ENCODE measurements at regions not wholly inside any gene's neighbourhood (a gene's known extent, or its start where the extent isn't known, plus 50 kb on each side); places are given as distances from the start of the nearest gene placed in this dataset.

DNA sequence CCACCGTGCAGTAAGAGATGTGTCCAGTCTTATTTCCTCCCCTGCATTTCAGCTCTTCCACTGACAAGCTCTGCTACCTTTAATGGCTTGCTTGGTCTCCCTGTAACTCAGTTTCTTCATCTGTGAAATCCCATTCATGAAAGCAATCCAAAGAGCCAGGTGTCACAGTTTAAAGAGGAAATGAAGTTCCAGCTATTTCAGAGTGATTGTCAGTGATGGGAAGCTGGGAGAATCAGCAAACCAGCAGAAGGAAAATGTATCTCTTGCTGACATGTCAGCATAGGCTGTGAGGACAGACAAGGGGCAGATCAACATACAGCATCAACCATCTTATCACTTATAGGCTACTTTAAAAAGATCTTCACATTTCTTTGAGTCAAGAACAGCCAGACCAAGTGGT lies 445.3 kb downstream of the ADRA2A start (continued):
- TF ChIP-seq, protein P1, sequence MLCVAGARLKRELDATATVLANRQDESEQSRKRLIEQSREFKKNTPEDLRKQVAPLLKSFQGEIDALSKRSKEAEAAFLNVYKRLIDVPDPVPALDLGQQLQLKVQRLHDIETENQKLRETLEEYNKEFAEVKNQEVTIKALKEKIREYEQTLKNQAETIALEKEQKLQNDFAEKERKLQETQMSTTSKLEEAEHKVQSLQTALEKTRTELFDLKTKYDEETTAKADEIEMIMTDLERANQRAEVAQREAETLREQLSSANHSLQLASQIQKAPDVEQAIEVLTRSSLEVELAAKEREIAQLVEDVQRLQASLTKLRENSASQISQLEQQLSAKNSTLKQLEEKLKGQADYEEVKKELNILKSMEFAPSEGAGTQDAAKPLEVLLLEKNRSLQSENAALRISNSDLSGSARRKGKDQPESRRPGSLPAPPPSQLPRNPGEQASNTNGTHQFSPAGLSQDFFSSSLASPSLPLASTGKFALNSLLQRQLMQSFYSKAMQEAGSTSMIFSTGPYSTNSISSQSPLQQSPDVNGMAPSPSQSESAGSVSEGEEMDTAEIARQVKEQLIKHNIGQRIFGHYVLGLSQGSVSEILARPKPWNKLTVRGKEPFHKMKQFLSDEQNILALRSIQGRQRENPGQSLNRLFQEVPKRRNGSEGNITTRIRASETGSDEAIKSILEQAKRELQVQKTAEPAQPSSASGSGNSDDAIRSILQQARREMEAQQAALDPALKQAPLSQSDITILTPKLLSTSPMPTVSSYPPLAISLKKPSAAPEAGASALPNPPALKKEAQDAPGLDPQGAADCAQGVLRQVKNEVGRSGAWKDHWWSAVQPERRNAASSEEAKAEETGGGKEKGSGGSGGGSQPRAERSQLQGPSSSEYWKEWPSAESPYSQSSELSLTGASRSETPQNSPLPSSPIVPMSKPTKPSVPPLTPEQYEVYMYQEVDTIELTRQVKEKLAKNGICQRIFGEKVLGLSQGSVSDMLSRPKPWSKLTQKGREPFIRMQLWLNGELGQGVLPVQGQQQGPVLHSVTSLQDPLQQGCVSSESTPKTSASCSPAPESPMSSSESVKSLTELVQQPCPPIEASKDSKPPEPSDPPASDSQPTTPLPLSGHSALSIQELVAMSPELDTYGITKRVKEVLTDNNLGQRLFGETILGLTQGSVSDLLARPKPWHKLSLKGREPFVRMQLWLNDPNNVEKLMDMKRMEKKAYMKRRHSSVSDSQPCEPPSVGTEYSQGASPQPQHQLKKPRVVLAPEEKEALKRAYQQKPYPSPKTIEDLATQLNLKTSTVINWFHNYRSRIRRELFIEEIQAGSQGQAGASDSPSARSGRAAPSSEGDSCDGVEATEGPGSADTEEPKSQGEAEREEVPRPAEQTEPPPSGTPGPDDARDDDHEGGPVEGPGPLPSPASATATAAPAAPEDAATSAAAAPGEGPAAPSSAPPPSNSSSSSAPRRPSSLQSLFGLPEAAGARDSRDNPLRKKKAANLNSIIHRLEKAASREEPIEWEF (IDR thresholded peaks at IDR 0.05; ENCODE audit: insufficient replicate concordance, low read depth, low read length): no peak

DNA sequence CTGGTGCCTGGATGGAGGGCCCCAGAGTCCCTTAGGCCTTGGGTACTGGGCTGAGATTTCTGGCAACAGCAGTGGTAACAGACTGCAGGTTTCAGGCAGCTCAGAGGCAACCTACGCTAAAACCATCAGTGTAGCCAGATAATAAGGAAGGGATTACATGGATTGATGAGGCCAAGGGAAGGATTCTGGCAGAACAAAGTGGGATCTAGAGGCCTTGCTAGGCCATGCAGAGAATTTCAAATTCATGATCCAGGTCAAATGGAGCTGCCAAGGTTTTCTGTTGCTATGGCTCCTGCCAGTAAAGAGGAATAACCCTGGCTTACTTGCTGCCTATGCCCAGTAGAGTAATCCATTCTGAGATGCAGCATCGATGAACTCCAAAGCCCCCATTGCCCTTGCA lies 445.7 kb downstream of the ADRA2A start:
- no peak overlapping the region for H3K4me2 ChIP-seq (ENCODE audit: control insufficient read depth, insufficient read depth)
- SMC1A ChIA-PET (ENCODE audit: uncharacterized antibody, unreplicated experiment): no interaction called here

More for the DNA sequence above, 445.7 kb downstream of the ADRA2A start:
- ChIA-PET CTCF (no interaction called here), RAD21 (ENCODE audit: unreplicated experiment) (no interaction called here), POLR2A (no interaction called here)
- FAIRE-seq (no peak), DNase-seq (ENCODE audit: low read depth, low spot score) (no peak), ATAC-seq (no peak)
- in situ Hi-C loops (cut with MboI) (no loop called here), intact Hi-C loops (cut with micrococcal nuclease; ENCODE audit: unreplicated experiment) (no loop called here)
- Histone ChIP-seq H2AFZ (ENCODE audit: control insufficient read depth, low read depth, low read length) (no peak overlapping the region), H4K20me1 (ENCODE audit: control insufficient read depth, insufficient read depth) (no peaks in the 10 kb centered on the region), H3K9ac (ENCODE audit: control insufficient read depth, insufficient read depth, low read length) (no peak overlapping the region), H3K4me1 (ENCODE audit: control insufficient read depth, insufficient read depth, low read length) (no peaks in the 10 kb centered on the region), H3K27ac (ENCODE audit: control insufficient read depth, insufficient read depth) (no peak overlapping the region), H3K36me3 (ENCODE audit: control insufficient read depth in 2 of 2, insufficient read depth in 2 of 2, low read length in 1 of 2) (no peaks in the 10 kb centered on the region), H3K79me2 (ENCODE audit: control insufficient read depth, insufficient read depth, low read length) (no peaks in the 10 kb centered on the region), H3K9me3 (replicated peaks; ENCODE audit: control insufficient read depth, insufficient read depth, low read length) (no peaks in the 10 kb centered on the region), H3K4me3 (no peak overlapping the region), H3K27me3 (replicated peaks in 1 of 2; ENCODE audit: control insufficient read depth in 2 of 2, insufficient read depth in 2 of 2, low read length in 1 of 2) (no peaks in the 10 kb centered on the region)
- WGBS (ENCODE audit: insufficient coverage, insufficient replicate concordance, low lambda C conversion rate, missing lambda C conversion rate): 0% methylated on average over 2 of the region's 2 CpGs
- no TSS peak for BruUV-seq (replicated peaks)
- TF ChIP-seq, protein P2, sequence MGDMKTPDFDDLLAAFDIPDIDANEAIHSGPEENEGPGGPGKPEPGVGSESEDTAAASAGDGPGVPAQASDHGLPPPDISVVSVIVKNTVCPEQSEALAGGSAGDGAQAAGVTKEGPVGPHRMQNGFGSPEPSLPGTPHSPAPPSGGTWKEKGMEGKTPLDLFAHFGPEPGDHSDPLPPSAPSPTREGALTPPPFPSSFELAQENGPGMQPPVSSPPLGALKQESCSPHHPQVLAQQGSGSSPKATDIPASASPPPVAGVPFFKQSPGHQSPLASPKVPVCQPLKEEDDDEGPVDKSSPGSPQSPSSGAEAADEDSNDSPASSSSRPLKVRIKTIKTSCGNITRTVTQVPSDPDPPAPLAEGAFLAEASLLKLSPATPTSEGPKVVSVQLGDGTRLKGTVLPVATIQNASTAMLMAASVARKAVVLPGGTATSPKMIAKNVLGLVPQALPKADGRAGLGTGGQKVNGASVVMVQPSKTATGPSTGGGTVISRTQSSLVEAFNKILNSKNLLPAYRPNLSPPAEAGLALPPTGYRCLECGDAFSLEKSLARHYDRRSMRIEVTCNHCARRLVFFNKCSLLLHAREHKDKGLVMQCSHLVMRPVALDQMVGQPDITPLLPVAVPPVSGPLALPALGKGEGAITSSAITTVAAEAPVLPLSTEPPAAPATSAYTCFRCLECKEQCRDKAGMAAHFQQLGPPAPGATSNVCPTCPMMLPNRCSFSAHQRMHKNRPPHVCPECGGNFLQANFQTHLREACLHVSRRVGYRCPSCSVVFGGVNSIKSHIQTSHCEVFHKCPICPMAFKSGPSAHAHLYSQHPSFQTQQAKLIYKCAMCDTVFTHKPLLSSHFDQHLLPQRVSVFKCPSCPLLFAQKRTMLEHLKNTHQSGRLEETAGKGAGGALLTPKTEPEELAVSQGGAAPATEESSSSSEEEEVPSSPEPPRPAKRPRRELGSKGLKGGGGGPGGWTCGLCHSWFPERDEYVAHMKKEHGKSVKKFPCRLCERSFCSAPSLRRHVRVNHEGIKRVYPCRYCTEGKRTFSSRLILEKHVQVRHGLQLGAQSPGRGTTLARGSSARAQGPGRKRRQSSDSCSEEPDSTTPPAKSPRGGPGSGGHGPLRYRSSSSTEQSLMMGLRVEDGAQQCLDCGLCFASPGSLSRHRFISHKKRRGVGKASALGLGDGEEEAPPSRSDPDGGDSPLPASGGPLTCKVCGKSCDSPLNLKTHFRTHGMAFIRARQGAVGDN (IDR thresholded peaks at IDR 0.05): no peak
- no peak for TF ChIP-seq SREBF1 (IDR thresholded peaks at IDR 0.05; ENCODE audit: low read length)
- no peak for TF ChIP-seq CREM (IDR thresholded peaks at IDR 0.05; ENCODE audit: low read depth)
- TF ChIP-seq SUZ12 (IDR thresholded peaks at IDR 0.05; ENCODE audit: unreplicated experiment): no peak
- TF ChIP-seq, protein P3, sequence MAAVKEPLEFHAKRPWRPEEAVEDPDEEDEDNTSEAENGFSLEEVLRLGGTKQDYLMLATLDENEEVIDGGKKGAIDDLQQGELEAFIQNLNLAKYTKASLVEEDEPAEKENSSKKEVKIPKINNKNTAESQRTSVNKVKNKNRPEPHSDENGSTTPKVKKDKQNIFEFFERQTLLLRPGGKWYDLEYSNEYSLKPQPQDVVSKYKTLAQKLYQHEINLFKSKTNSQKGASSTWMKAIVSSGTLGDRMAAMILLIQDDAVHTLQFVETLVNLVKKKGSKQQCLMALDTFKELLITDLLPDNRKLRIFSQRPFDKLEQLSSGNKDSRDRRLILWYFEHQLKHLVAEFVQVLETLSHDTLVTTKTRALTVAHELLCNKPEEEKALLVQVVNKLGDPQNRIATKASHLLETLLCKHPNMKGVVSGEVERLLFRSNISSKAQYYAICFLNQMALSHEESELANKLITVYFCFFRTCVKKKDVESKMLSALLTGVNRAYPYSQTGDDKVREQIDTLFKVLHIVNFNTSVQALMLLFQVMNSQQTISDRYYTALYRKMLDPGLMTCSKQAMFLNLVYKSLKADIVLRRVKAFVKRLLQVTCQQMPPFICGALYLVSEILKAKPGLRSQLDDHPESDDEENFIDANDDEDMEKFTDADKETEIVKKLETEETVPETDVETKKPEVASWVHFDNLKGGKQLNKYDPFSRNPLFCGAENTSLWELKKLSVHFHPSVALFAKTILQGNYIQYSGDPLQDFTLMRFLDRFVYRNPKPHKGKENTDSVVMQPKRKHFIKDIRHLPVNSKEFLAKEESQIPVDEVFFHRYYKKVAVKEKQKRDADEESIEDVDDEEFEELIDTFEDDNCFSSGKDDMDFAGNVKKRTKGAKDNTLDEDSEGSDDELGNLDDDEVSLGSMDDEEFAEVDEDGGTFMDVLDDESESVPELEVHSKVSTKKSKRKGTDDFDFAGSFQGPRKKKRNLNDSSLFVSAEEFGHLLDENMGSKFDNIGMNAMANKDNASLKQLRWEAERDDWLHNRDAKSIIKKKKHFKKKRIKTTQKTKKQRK (IDR thresholded peaks at IDR 0.05; ENCODE audit: low read depth, low read length): no peak
- no peak for TF ChIP-seq ZBED1 (IDR thresholded peaks at IDR 0.05; ENCODE audit: borderline replicate concordance)
